ENCODE measurements at regions not wholly inside any gene's neighbourhood (a gene's known extent, or its start where the extent isn't known, plus 50 kb on each side); places are given as distances from the start of the nearest gene placed in this dataset.

- no peak for TF ChIP-seq MAX (IDR thresholded peaks at IDR 0.05)
- TF ChIP-seq SIX5 (IDR thresholded peaks at IDR 0.05; ENCODE audit: low read depth, low read length): no peak
- no peak for TF ChIP-seq SUZ12 (IDR thresholded peaks at IDR 0.05; ENCODE audit: low read length)
- TF ChIP-seq ZNF274 (IDR thresholded peaks at IDR 0.05; ENCODE audit: borderline replicate concordance, extremely low read depth, low read length): no peak
- TF ChIP-seq FOSL1 (IDR thresholded peaks at IDR 0.05; ENCODE audit: insufficient read depth, low read depth, low read length): no peak
- no peak for TF ChIP-seq JUN (IDR thresholded peaks at IDR 0.05; ENCODE audit: low read depth, low read length)
- Histone ChIP-seq H4K91ac (replicated peaks; ENCODE audit: insufficient read length, low read length) (no peak overlapping the region), H3K4me2 (ENCODE audit: insufficient read depth in 1 of 2, low read depth in 2 of 2, low read length in 2 of 2) (no peak overlapping the region), H4K5ac (ENCODE audit: insufficient read length, low read depth, low read length) (no peak overlapping the region), H2BK15ac (ENCODE audit: low read length) (no peak overlapping the region), H2BK5ac (ENCODE audit: low read depth, low read length) (no peak overlapping the region), H3K79me2 (ENCODE audit: control insufficient read depth in 1 of 2, insufficient read depth in 2 of 2, low read length in 2 of 2) (no peaks in the 10 kb centered on the region), H2BK120ac (replicated peaks; ENCODE audit: low read depth, low read length) (no peak overlapping the region), H3K4ac (replicated peaks; ENCODE audit: insufficient read length, low read depth, low read length) (no peak overlapping the region), H3K4me3 (ENCODE audit: extremely low read depth in 1 of 4, insufficient read depth in 2 of 4, low read depth in 3 of 4, low read length in 4 of 4) (no peak overlapping the region), H3K14ac (ENCODE audit: insufficient read length) (no peak overlapping the region), H3K4me1 (replicated peaks in 1 of 4; ENCODE audit: control insufficient read depth in 3 of 4, insufficient read depth in 4 of 4, low read length in 3 of 4) (peaks cover 0 to 3% (median 0%) of the 10 kb centered on the region in 4 experiments; a peak in 1 of 7 replicates), H2AFZ (ENCODE audit: low read length) (no peak overlapping the region), H3K9ac (replicated peaks in 1 of 4; ENCODE audit: extremely low read depth in 1 of 4, low read depth in 3 of 4, low read length in 3 of 4) (no peak overlapping the region), H3K9me3 (ENCODE audit: insufficient read depth in 2 of 2, low read depth in 1 of 2, low read length in 1 of 2) (no peaks in the 10 kb centered on the region), H3K23me2 (ENCODE audit: low read depth, low read length) (no peaks in the 10 kb centered on the region), H3K36me3 (ENCODE audit: control insufficient read depth in 2 of 4, insufficient read depth in 4 of 4, low read length in 3 of 4) (no peaks in the 10 kb centered on the region), H2AK5ac (ENCODE audit: low read depth, low read length) (no peak overlapping the region), H2BK12ac (ENCODE audit: low read depth, low read length) (no peak overlapping the region), H3K27me3 (replicated peaks in 1 of 4; ENCODE audit: control insufficient read depth in 3 of 4, extremely low read depth in 1 of 4, insufficient read depth in 3 of 4, low read length in 3 of 4) (no peaks in the 10 kb centered on the region), H3K23ac (ENCODE audit: insufficient read length) (no peak overlapping the region), H4K8ac (ENCODE audit: extremely low read depth, insufficient read depth, low read length) (no peak overlapping the region), H3K56ac (replicated peaks; ENCODE audit: insufficient read length, low read depth, low read length) (no peak overlapping the region), H3K18ac (ENCODE audit: extremely low read depth, low read length) (no peak overlapping the region), H2BK20ac (ENCODE audit: low read length) (no peak overlapping the region), H3K27ac (ENCODE audit: low read depth, low read length) (no peak overlapping the region), H4K20me1 (replicated peaks in 1 of 2; ENCODE audit: control insufficient read depth in 1 of 2, insufficient read depth in 2 of 2, low read length in 2 of 2) (no peaks in the 10 kb centered on the region), H3K79me1 (ENCODE audit: low read depth, low read length) (no peaks in the 10 kb centered on the region)
- 94% methylated on average over 1 of the region's 1 CpG; no CpG with 5 or more reads in 1 of the 2 experiments for WGBS, 2 experiments (ENCODE audit: extremely low coverage in 1 of 2, insufficient coverage in 1 of 2, insufficient read length in 1 of 2, insufficient replicate concordance in 2 of 2, low coverage in 1 of 2, low lambda C conversion rate in 2 of 2, missing lambda C conversion rate in 1 of 2)
- CTCF ChIA-PET (ENCODE audit: partially characterized antibody): no interaction called here
- DNase-seq (ENCODE audit: low read depth in 1 of 2, low spot score in 2 of 2): no peak
- POLR2A ChIA-PET (ENCODE audit: partially characterized antibody): no interaction called here
- no peak for FAIRE-seq
These were observed 68.8 kb downstream of the HHEX start for GRCh38 chr10:92758594-92758993.

All from H1 (cell line).